WTC11 (cell line): ENCODE measurements at regions not wholly inside any gene's neighbourhood (a gene's known extent, or its start where the extent isn't known, plus 50 kb on each side); places are given as distances from the start of the nearest gene placed in this dataset.

ENCODE experiments used
- ATAC-seq: fragments of 200-7000 bp; cut with Tn5 transposase; 2 replicates; pipeline ENCODE4 v1.10.0; 2021; ENCODE audit warnings: mild to moderate bottlenecking, moderate library complexity
- CTCF ChIA-PET: fragments of 300-600 bp; sonication (Branson Sonifier 250); formaldehyde crosslinking; loops from one replicate; lab custom pipeline; 2021; ENCODE audit warnings: antibody characterized with exemption; lab: Charles Lee
- POLR2A ChIA-PET: fragments of 350-600 bp; sonication (Branson Sonifier 250); formaldehyde crosslinking; loops from one replicate; lab custom pipeline; 2021; ENCODE audit warnings: antibody characterized with exemption; lab: Charles Lee
- DNase-seq: peaks from one replicate; pipeline ENCODE4 v3.0.0; 2021; ENCODE audit warnings: low spot score
- H3K27ac Mint-ChIP-seq: 2 replicates; pipeline ENCODE4 v1.8.0; 2021; ENCODE audit warnings: mixed read lengths
- H3K27me3 Mint-ChIP-seq: 2 replicates; pipeline ENCODE4 v1.8.0; 2021; ENCODE audit warnings: low read depth, mild to moderate bottlenecking, moderate library complexity, mixed read lengths
- H3K36me3 Mint-ChIP-seq: 2 replicates; pipeline ENCODE4 v1.8.0; 2021; ENCODE audit warnings: mixed read lengths
- H3K4me1 Mint-ChIP-seq: 2 replicates; pipeline ENCODE4 v1.8.0; 2022; ENCODE audit warnings: mixed read lengths
- H3K4me3 Mint-ChIP-seq: 2 replicates; pipeline ENCODE4 v1.8.0; 2021; ENCODE audit warnings: mild to moderate bottlenecking, moderate library complexity, mixed read lengths
- H3K9me3 Mint-ChIP-seq: 2 replicates; pipeline ENCODE4 v1.8.0; 2021; ENCODE audit warnings: mixed read lengths
- AFF4 ChIP-seq: sonication (generic); formaldehyde crosslinking; IDR thresholded peaks from 2 replicates; pipeline ENCODE4 v1.8.1; 2023; ENCODE audit warnings: mild to moderate bottlenecking, missing genetic modification reagents, borderline replicate concordance
- ARID4B ChIP-seq: sonication (generic); formaldehyde crosslinking; IDR thresholded peaks from 2 replicates; pipeline ENCODE4 v1.8.0; 2023; ENCODE audit warnings: missing genetic modification reagents, mild to moderate bottlenecking, borderline replicate concordance
- CBFB ChIP-seq: sonication (generic); formaldehyde crosslinking; IDR thresholded peaks from 2 replicates; pipeline ENCODE4 v1.8.1; 2022; ENCODE audit warnings: mild to moderate bottlenecking, low read depth, missing genetic modification reagents
- ERG ChIP-seq: fragments of 250-450 bp; sonication (Bioruptor Pico); IDR thresholded peaks from 2 replicates; pipeline ENCODE4 v1.8.0; 2021; ENCODE audit warnings: mild to moderate bottlenecking
- ETV6 ChIP-seq: sonication (generic); formaldehyde crosslinking; IDR thresholded peaks from 2 replicates; pipeline ENCODE4 v1.8.1; 2022; ENCODE audit warnings: mild to moderate bottlenecking, missing genetic modification reagents
- FOXJ3 ChIP-seq: sonication (generic); formaldehyde crosslinking; IDR thresholded peaks from 2 replicates; pipeline ENCODE4 v1.9.0; 2021; ENCODE audit warnings: missing genetic modification reagents, mild to moderate bottlenecking, borderline replicate concordance
- FOXK1 ChIP-seq: sonication (generic); formaldehyde crosslinking; IDR thresholded peaks from 2 replicates; pipeline ENCODE4 v1.8.0; 2022; ENCODE audit warnings: mild to moderate bottlenecking, moderate library complexity, missing genetic modification reagents
- FOXP1 ChIP-seq: sonication (generic); formaldehyde crosslinking; IDR thresholded peaks from 2 replicates; pipeline ENCODE4 v1.8.0; 2022; ENCODE audit warnings: missing genetic modification reagents, mild to moderate bottlenecking, moderate library complexity, borderline replicate concordance
- HMGXB4 ChIP-seq: sonication (generic); formaldehyde crosslinking; IDR thresholded peaks from 2 replicates; pipeline ENCODE4 v1.8.1; 2023; ENCODE audit warnings: mild to moderate bottlenecking, moderate library complexity, missing genetic modification reagents
- IRF1 ChIP-seq: sonication (generic); formaldehyde crosslinking; IDR thresholded peaks from 2 replicates; pipeline ENCODE4 v1.8.0; 2023; ENCODE audit warnings: missing genetic modification reagents
- KAT7 ChIP-seq: sonication (generic); formaldehyde crosslinking; IDR thresholded peaks from 2 replicates; pipeline ENCODE4 v1.8.1; 2023; ENCODE audit warnings: missing genetic modification reagents, mild to moderate bottlenecking, borderline replicate concordance
- MYBL2 ChIP-seq: sonication (generic); formaldehyde crosslinking; IDR thresholded peaks from 2 replicates; pipeline ENCODE4 v1.8.1; 2023; ENCODE audit warnings: mild to moderate bottlenecking, moderate library complexity, missing genetic modification reagents
- OVOL2 ChIP-seq: fragments of 250-450 bp; sonication (Bioruptor Pico); IDR thresholded peaks from 2 replicates; pipeline ENCODE4 v1.9.0; 2021; ENCODE audit warnings: mild to moderate bottlenecking, borderline replicate concordance
- PRRX2 ChIP-seq: fragments of 250-450 bp; sonication (Bioruptor Pico); IDR thresholded peaks from 2 replicates; pipeline ENCODE4 v1.8.0; 2021; ENCODE audit warnings: mild to moderate bottlenecking
- TEAD1 ChIP-seq: sonication (generic); formaldehyde crosslinking; IDR thresholded peaks from 2 replicates; pipeline ENCODE4 v1.8.0; 2022; ENCODE audit warnings: mild to moderate bottlenecking, missing genetic modification reagents
- USF2 ChIP-seq: sonication (generic); formaldehyde crosslinking; IDR thresholded peaks from 2 replicates; pipeline ENCODE4 v1.8.1; 2023; ENCODE audit warnings: mild to moderate bottlenecking, missing genetic modification reagents, moderate library complexity
- ZBTB21 ChIP-seq: sonication (generic); formaldehyde crosslinking; IDR thresholded peaks from 2 replicates; pipeline ENCODE4 v1.8.1; 2023; ENCODE audit warnings: mild to moderate bottlenecking, missing genetic modification reagents, borderline replicate concordance
- ZNF138 ChIP-seq: sonication (generic); formaldehyde crosslinking; conservative IDR thresholded peaks from 2 replicates; pipeline ENCODE4 v1.8.1; 2022; ENCODE audit warnings: mild to moderate bottlenecking, moderate library complexity, missing genetic modification reagents
- ZNF512 ChIP-seq: sonication (generic); formaldehyde crosslinking; IDR thresholded peaks from 2 replicates; pipeline ENCODE4 v1.8.1; 2022; ENCODE audit warnings: missing genetic modification reagents, borderline replicate concordance

- H3K9me3 Mint-ChIP-seq, result no peaks in the 10 kb centered on the region
- no peak for ATAC-seq
- H3K4me1 Mint-ChIP-seq, result no peaks in the 10 kb centered on the region
- POLR2A ChIA-PET, result no interaction called here
- H3K4me3 Mint-ChIP-seq, result no peak overlapping the region
- CTCF ChIA-PET, result no interaction called here
- no peak overlapping the region for H3K27ac Mint-ChIP-seq
- no peaks in the 10 kb centered on the region for H3K36me3 Mint-ChIP-seq
- DNase-seq, result no peak
- no peaks in the 10 kb centered on the region for H3K27me3 Mint-ChIP-seq
- TF ChIP-seq ZNF512 (CRISPR knock-in tag) (no peak), MYBL2 (no peak), KAT7 (CRISPR knock-in tag) (no peak), ARID4B (CRISPR knock-in tag) (no peak), PRRX2 (no peak), FOXP1 (CRISPR knock-in tag) (no peak), ETV6 (CRISPR knock-in tag) (no peak), FOXK1 (CRISPR knock-in tag) (no peak), USF2 (CRISPR knock-in tag) (no peak), TEAD1 (CRISPR knock-in tag) (no peak), FOXJ3 (CRISPR knock-in tag) (no peak), ZBTB21 (CRISPR knock-in tag) (no peak), OVOL2 (CRISPR knock-in tag) (no peak), CBFB (CRISPR knock-in tag) (no peak), AFF4 (no peak), ERG (no peak), IRF1 (CRISPR knock-in tag) (no peak), HMGXB4 (CRISPR knock-in tag) (no peak), ZNF138 (CRISPR knock-in tag) (no peak)
- TF ChIP-seq, all 79 proteins: peak for 0
Measured at GRCh38 chr2:84040281-84040680, 418.8 kb downstream of the SUCLG1 start.
